Large intestine (tissue), 3 donors: ENCODE measurements at regions not wholly inside any gene's neighbourhood (a gene's known extent, or its start where the extent isn't known, plus 50 kb on each side); places are given as distances from the start of the nearest gene placed in this dataset.

Experiments used
- DNase-seq, 2 donors: peaks; one replicate each; pipeline versions ENCODE4 v3.0.0 to v3.0.0-alpha.2; 2013
- H3K27ac ChIP-seq: one replicate; pipeline ENCODE4 v1.5.1; 2013; ENCODE audit warnings: low read length
- H3K27me3 ChIP-seq: 2 replicates; pipeline ENCODE4 v1.6.1; 2013; ENCODE audit warnings: low read length; ENCODE audit not compliant: control insufficient read depth, insufficient read depth
- H3K36me3 ChIP-seq: 2 replicates; pipeline ENCODE4 v1.6.1; 2013; ENCODE audit warnings: low read length; ENCODE audit not compliant: control insufficient read depth, insufficient read depth
- H3K4me1 ChIP-seq: one replicate; pipeline ENCODE4 v1.6.1; 2013; ENCODE audit warnings: low read length; ENCODE audit not compliant: control insufficient read depth, insufficient read depth
- H3K4me3 ChIP-seq: one replicate; pipeline ENCODE4 v1.5.1; 2013; ENCODE audit warnings: low read length
- H3K9me3 ChIP-seq: one replicate; pipeline ENCODE4 v1.6.1; 2013; ENCODE audit warnings: mild to moderate bottlenecking, low read depth, low read length, moderate library complexity; ENCODE audit not compliant: control insufficient read depth
- WGBS: methylation state at CpG from one replicate; pipeline ENCODE4 v1.1.5; 2013; ENCODE audit warnings: low lambda C conversion rate; ENCODE audit not compliant: insufficient coverage; 5-methylcytosine and 5-hydroxymethylcytosine counted together

- Histone ChIP-seq H3K36me3 (no peaks in the 10 kb centered on the region), H3K9me3 (no peaks in the 10 kb centered on the region), H3K4me1 (no peaks in the 10 kb centered on the region), H3K27me3 (no peaks in the 10 kb centered on the region), H3K27ac (no peak overlapping the region), H3K4me3 (no peak overlapping the region)
- 60% methylated on average over 1 of the region's 1 CpG for WGBS
- DNase-seq: no peak
These were observed 143.6 kb downstream of the PHLDA1 start for GRCh38 chr12:75887979-75888378.

DNA sequence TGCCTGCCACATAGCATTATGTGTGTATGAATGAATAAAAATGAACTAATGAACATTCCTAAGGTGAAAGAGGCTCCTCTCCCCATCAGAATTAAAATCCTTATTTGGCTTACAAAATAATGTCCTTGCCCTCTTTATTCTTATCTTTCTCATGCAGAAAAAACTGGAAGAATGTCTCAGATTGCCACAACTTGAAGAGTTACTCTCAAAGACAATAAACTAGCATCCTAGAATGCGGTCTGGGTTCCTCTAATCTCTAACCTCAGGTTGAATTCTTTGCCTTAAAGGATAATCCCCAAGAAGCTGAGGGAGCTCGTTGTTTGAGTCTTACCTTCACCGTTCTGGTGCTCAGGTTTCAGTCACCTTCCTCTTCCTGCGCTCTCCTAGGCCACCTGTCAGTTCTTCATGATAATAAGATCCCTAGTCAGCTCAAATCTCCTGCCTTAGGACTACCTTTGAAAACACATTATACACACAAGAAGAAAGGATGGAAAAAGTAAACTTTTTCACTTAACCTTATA lies 147.1 kb downstream of the PHLDA1 start:
- no peaks in the 10 kb centered on the region for H3K27me3 ChIP-seq
- WGBS: 100% methylated on average over 1 of the region's 4 CpGs
- H3K4me1 ChIP-seq: peaks cover 1% of the 10 kb centered on the region

DNA sequence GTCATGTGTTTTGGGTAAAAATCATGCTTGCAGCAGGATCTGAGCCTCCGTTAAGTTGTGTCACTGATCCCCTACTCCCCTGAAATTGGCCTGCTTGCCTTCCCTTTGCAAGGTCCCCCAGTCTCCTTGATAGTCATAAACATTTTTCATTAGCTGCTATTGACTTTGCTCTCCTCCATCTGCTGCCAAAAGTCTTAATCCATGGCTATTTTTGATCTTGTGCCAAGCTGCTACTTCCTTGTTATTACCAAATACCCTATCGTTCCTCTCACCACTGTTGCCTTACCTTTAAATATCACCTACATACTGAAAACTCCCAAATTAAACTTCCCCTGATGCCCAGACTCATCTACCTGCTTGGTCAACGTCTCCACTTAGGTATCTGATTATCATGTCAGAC lies 148.3 kb downstream of the PHLDA1 start:
- no peak for DNase-seq
- peaks cover 3% of the 10 kb centered on the region for H3K4me1 ChIP-seq
- H3K4me3 ChIP-seq: no peak overlapping the region
- H3K36me3 ChIP-seq: no peaks in the 10 kb centered on the region
- H3K9me3 ChIP-seq: no peaks in the 10 kb centered on the region
- no peaks in the 10 kb centered on the region for H3K27me3 ChIP-seq
- 84% methylated on average over 2 of the region's 3 CpGs for WGBS
- no peak overlapping the region for H3K27ac ChIP-seq

More for the DNA sequence above, 147.1 kb downstream of the PHLDA1 start:
- Histone ChIP-seq H3K9me3 (no peaks in the 10 kb centered on the region), H3K4me3 (no peak overlapping the region), H3K27ac (no peak overlapping the region), H3K36me3 (no peaks in the 10 kb centered on the region)
- no peak for DNase-seq

DNA sequence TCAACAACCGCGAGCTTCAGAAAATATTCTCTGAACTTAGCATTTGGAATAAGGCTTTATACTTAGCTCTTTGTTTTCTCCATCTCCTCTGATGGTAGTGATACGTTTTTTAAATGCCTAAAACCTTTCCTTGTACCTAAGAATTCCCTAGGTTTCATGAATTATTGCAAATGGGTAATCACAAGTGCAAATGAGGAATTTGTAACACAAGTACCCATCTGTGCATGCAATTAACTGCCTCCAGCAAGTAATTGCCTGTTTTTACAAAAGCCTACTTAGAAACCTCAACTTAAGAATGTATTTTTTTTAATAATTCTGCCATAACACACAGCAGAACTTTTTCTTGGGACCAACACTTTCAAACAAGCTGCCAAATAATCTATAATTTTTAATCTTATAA lies 149.2 kb downstream of the PHLDA1 start:
- Histone ChIP-seq H3K27ac (no peak overlapping the region), H3K9me3 (no peaks in the 10 kb centered on the region), H3K4me1 (peaks cover 9% of the 10 kb centered on the region), H3K36me3 (no peaks in the 10 kb centered on the region), H3K4me3 (no peak overlapping the region), H3K27me3 (no peaks in the 10 kb centered on the region)
- DNase-seq: no peak
- WGBS: 93% methylated on average over 3 of the region's 3 CpGs

DNA sequence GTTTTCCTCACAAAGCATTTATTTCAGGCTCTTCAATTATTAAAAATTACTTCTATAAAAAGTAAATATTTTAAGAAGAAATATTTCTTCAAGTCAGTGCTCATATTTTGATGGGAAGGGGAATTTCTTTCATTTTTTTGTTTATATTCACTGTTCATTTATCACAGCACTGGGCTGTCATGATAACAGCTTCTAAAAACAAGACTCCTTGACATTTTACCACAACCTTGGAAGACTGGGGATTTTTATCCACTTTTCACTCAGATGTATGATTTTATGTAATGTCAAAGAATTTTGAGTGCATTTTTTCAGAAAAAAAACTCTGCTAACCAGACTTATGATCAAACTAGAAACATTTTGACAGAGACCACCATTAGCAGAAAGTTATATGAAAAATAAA lies 149.7 kb downstream of the PHLDA1 start:
- Histone ChIP-seq H3K9me3 (no peaks in the 10 kb centered on the region), H3K4me3 (no peak overlapping the region), H3K27me3 (no peaks in the 10 kb centered on the region), H3K36me3 (no peaks in the 10 kb centered on the region), H3K27ac (no peak overlapping the region), H3K4me1 (peaks cover 14% of the 10 kb centered on the region)
- DNase-seq: no peak

GRCh38 chr12:75877763-75878621 lies 153.6 kb downstream of the PHLDA1 start:
- H3K27ac ChIP-seq: no peak overlapping the region
- peaks cover 18% of the 10 kb centered on the region for H3K4me1 ChIP-seq
- H3K27me3 ChIP-seq: no peaks in the 10 kb centered on the region
- DNase-seq: peak in 1 of 2 donors; percentile 50
- H3K4me3 ChIP-seq: no peak overlapping the region
- H3K36me3 ChIP-seq: no peaks in the 10 kb centered on the region
- no peaks in the 10 kb centered on the region for H3K9me3 ChIP-seq
- WGBS: 33% methylated on average over 3 of the region's 13 CpGs

DNA sequence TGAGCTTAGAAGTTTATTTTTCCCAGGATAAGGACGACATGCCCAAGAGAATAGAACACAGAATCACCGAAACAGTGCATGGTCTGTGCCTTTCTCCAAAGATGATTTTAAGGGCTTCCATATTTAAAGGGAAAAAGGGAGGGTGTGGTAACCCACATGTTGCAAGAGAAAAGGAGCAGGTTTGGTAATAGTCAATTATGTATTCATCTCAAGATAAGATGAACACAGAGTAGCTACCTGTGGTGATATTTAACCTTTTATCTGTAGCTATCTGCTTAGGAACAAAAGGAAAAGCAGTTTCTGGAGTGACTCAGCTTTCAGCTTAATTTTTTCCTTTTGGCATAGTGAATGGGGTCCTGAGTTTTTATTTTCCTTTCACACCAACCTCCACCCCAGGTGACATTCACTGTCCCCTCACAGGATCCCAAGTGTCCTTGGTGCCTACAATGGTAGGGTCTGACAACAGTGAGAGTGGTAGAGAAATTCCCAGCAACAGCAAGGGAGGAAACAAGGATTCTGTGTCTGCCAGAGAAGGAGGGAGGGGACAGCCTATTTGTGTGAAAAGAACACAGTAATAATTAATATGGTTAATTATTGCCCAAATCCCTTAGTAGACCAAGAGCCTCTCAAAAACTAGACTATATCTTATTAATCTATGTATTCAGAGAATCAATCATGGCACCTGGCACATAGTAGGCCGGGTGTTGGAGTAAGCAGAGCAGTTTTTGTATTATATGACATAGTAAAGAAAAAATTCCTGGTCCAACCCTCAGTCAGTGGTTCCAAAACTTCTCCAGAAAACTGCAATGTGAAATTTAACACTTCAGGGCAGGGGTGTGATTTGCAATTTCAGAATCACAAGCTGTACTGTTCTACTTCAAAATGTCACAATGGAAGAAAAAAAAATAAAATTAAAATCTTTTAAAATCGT lies 154.5 kb downstream of the PHLDA1 start:
- H3K4me3 ChIP-seq: no peak overlapping the region
- no peak overlapping the region for H3K27ac ChIP-seq
- DNase-seq: peak in 1 of 2 donors; percentile 38
- 25% methylated on average over 1 of the region's 4 CpGs for WGBS
- H3K27me3 ChIP-seq: no peaks in the 10 kb centered on the region
- H3K36me3 ChIP-seq: no peaks in the 10 kb centered on the region
- peaks cover 18% of the 10 kb centered on the region for H3K4me1 ChIP-seq
- H3K9me3 ChIP-seq: no peaks in the 10 kb centered on the region

- H3K27me3 ChIP-seq: no peaks in the 10 kb centered on the region
- no peaks in the 10 kb centered on the region for H3K9me3 ChIP-seq
- H3K36me3 ChIP-seq: no peaks in the 10 kb centered on the region
- H3K27ac ChIP-seq: no peak overlapping the region
- no peak overlapping the region for H3K4me3 ChIP-seq
- DNase-seq: no peak
- H3K4me1 ChIP-seq: peaks cover 16% of the 10 kb centered on the region
- no CpG with 5 or more reads among the region's 2 CpGs for WGBS
These were observed 157.1 kb downstream of the PHLDA1 start for GRCh38 chr12:75874441-75874840.

GRCh38 chr12:75872762-75873161 lies 158.8 kb downstream of the PHLDA1 start:
- no CpG with 5 or more reads among the region's 2 CpGs for WGBS
- Histone ChIP-seq H3K4me3 (no peak overlapping the region), H3K9me3 (no peaks in the 10 kb centered on the region), H3K27me3 (no peaks in the 10 kb centered on the region), H3K4me1 (peaks cover 12% of the 10 kb centered on the region), H3K36me3 (no peaks in the 10 kb centered on the region), H3K27ac (no peak overlapping the region)
- peak; percentile 56 to 82 for DNase-seq

DNA sequence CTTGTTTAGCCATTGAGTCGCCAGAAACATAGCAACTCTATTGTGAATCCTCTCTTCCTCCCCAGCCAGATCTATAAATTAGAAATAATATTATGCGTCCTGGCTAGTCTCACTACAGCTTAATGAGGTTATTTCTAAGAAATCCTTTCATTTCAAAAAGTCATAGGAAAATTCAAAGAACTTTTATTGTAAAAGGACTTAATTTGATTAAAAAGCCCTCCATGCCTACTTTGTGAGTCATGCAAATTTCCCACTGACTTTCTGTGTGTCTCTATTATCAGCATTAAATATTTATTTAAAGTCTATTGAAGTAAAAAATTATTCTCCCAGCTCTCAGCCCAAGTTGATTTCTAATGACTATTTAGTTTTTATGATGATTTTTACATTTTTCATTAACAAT lies 160.7 kb downstream of the PHLDA1 start:
- DNase-seq: no peak
- Histone ChIP-seq H3K4me1 (no peaks in the 10 kb centered on the region), H3K36me3 (no peaks in the 10 kb centered on the region), H3K4me3 (no peak overlapping the region), H3K27me3 (no peaks in the 10 kb centered on the region), H3K27ac (no peak overlapping the region), H3K9me3 (peaks cover 2% of the 10 kb centered on the region)
- 100% methylated on average over 1 of the region's 2 CpGs for WGBS
